H1 (cell line): ENCODE measurements at regions not wholly inside any gene's neighbourhood (a gene's known extent, or its start where the extent isn't known, plus 50 kb on each side); places are given as distances from the start of the nearest gene placed in this dataset.

ENCODE experiments used
- CBX8 ChIP-seq: fragments of 300-800, 300-1000 bp; sonication (generic); IDR thresholded peaks from 2 replicates; pipeline ENCODE4 v1.7.1; 2016; ENCODE audit warnings: low read depth, low read length, borderline replicate concordance
- CHD2 ChIP-seq: IDR thresholded peaks from 2 replicates; pipeline ENCODE4 v1.6.1; 2012; ENCODE audit warnings: low read length, improper control_type of control experiment
- CTCF ChIP-seq, 3 experiments: IDR thresholded peaks; 1 replicate in 2 of 3; 2 replicates in 1 of 3; pipeline versions ENCODE4 v1.5.1 to v1.6.1; 2011; ENCODE audit warnings: low read length in 3 of 3, mild to moderate bottlenecking in 3 of 3, inconsistent platforms in 2 of 3, low read depth in 1 of 3, moderate library complexity in 1 of 3; ENCODE audit not compliant: insufficient read depth in 1 of 3; ENCODE audit errors: control extremely low read depth in 1 of 3
- E2F6 ChIP-seq: IDR thresholded peaks from 2 replicates; pipeline ENCODE4 v1.6.1; 2012; ENCODE audit warnings: inconsistent platforms
- POLR2AphosphoS5 ChIP-seq: IDR thresholded peaks from 2 replicates; pipeline ENCODE4 v1.6.1; 2011; ENCODE audit warnings: low read depth, low read length

- TF ChIP-seq CHD2 (no peak), E2F6 (no peak), POLR2AphosphoS5 (no peak), CTCF (IDR thresholded peaks at IDR 0.05; ENCODE audit: control extremely low read depth in 1 of 3, insufficient read depth in 1 of 3, low read depth in 1 of 3, low read length in 3 of 3) (no peak), CBX8 (no peak)
These were observed 290.1 kb upstream of the WWC1 start for GRCh38 chr5:168001318-168001717.
